ENCODE measurements at regions not wholly inside any gene's neighbourhood (a gene's known extent, or its start where the extent isn't known, plus 50 kb on each side); places are given as distances from the start of the nearest gene placed in this dataset.

DNA sequence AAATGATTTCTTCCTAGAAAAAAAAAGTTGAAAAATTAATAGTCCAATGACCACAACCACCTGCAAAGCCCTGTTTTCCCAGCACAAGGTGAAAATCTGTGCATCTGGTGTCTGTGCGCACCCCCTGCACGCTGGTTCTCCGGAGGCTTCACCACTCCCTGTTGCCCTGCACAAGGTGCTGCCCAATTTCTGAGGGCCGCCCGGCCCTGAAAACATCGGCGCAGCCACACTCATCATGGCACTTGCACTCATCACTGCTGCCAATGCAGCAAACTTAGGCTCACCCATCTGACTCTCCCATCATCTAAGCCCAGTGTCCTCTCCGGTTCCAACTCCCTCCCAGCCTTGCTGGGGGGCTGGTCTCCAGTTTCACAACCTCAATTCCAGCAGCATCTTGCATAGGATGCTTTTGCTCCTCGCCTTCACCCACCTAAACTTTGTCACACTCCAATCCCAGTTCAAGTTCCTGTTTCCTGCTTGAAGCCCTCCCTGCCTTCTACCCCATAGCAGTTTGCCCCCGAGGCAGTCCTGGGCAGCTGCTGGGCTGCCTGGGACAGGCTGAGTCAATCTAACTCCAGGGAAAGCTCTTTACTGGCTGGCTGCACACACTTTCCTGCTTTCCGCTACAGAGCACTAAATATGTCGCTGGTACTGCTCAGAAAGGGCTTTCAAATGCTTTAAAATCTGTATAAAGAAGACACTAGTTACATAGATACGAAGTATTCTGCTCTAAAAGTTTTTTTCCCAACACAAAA is 522.5 kb upstream of the ID2 start:
- H3K27me3 ChIP-seq (ENCODE audit: control insufficient read depth in 4 of 4, insufficient read depth in 4 of 4, low read length in 3 of 4), result no peaks in the 10 kb centered on the region
- TF ChIP-seq RXRA (IDR thresholded peaks at IDR 0.05) (no peak), SP1 (IDR thresholded peaks at IDR 0.05) (no peak), CTCF (IDR thresholded peaks at IDR 0.05; ENCODE audit: low read depth, low read length, missing input control) (no peak), FOXA1 (IDR thresholded peaks at IDR 0.05) (no peak), HNF4A (conservative IDR thresholded peaks at IDR 0.05) (no peak), NR2F2 (IDR thresholded peaks at IDR 0.05) (no peak), MAX (IDR thresholded peaks at IDR 0.05) (no peak)
- TF ChIP-seq, protein P1, sequence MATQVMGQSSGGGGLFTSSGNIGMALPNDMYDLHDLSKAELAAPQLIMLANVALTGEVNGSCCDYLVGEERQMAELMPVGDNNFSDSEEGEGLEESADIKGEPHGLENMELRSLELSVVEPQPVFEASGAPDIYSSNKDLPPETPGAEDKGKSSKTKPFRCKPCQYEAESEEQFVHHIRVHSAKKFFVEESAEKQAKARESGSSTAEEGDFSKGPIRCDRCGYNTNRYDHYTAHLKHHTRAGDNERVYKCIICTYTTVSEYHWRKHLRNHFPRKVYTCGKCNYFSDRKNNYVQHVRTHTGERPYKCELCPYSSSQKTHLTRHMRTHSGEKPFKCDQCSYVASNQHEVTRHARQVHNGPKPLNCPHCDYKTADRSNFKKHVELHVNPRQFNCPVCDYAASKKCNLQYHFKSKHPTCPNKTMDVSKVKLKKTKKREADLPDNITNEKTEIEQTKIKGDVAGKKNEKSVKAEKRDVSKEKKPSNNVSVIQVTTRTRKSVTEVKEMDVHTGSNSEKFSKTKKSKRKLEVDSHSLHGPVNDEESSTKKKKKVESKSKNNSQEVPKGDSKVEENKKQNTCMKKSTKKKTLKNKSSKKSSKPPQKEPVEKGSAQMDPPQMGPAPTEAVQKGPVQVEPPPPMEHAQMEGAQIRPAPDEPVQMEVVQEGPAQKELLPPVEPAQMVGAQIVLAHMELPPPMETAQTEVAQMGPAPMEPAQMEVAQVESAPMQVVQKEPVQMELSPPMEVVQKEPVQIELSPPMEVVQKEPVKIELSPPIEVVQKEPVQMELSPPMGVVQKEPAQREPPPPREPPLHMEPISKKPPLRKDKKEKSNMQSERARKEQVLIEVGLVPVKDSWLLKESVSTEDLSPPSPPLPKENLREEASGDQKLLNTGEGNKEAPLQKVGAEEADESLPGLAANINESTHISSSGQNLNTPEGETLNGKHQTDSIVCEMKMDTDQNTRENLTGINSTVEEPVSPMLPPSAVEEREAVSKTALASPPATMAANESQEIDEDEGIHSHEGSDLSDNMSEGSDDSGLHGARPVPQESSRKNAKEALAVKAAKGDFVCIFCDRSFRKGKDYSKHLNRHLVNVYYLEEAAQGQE (IDR thresholded peaks at IDR 0.05), result no peak
- no peaks in the 10 kb centered on the region for H3K36me3 ChIP-seq (ENCODE audit: control insufficient read depth in 4 of 4, insufficient read depth in 3 of 4, low read depth in 1 of 4, low read length in 3 of 4)
- no peak overlapping the region for H3K4me3 ChIP-seq (ENCODE audit: low read depth in 1 of 3, low read length in 3 of 3)
- WGBS, result 92% methylated on average over 13 of the region's 13 CpGs
- H3K4me1 ChIP-seq (ENCODE audit: control insufficient read depth in 4 of 4, insufficient read depth in 4 of 4, low read length in 3 of 4), result no peaks in the 10 kb centered on the region
- no peaks in the 10 kb centered on the region for H3K9me3 ChIP-seq (ENCODE audit: control insufficient read depth in 4 of 4, low read length in 3 of 4)
- H3K27ac ChIP-seq (ENCODE audit: low read depth in 1 of 2, low read length in 2 of 2), result no peak overlapping the region
- DNase-seq (ENCODE audit: low spot score), result no peak
- H3K9ac ChIP-seq (ENCODE audit: low read depth in 1 of 2, low read length in 2 of 2), result no peak overlapping the region

DNA sequence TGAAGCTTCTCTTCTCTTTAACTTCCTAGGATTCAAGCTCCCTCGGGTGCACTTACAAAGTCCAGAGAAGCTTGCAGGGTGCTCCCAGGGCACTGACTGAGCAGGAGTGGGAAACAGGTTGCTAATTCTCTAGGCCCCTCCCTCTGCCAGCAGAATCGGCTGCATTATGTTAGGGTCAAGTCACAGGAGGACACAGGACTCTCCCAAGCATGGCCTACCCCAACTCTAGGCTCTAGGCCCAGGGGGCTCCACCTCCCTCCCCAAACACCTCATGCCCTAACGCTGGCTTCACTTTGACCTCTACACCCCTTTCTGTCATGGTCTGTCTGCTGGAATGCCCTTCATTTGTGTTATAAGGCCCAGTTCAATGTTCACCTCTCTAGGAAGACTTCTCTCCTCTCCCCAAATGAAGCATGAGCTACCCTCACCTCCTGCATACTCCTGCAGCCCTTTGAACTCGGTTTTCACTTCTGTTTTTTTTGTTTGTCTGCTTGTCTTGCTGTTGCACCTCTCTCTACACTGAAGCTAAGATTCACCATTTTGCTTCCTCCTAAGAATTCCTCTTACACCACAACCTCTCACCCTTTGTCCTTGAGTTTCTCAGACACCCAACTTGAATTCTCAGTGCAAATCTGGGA is 521.8 kb upstream of the ID2 start:
- DNase-seq (ENCODE audit: low spot score), result no peak
- Histone ChIP-seq H3K9ac (ENCODE audit: low read depth in 1 of 2, low read length in 2 of 2) (no peak overlapping the region), H3K27me3 (ENCODE audit: control insufficient read depth in 4 of 4, insufficient read depth in 4 of 4, low read length in 3 of 4) (no peaks in the 10 kb centered on the region), H3K4me1 (ENCODE audit: control insufficient read depth in 4 of 4, insufficient read depth in 4 of 4, low read length in 3 of 4) (no peaks in the 10 kb centered on the region), H3K9me3 (ENCODE audit: control insufficient read depth in 4 of 4, low read length in 3 of 4) (no peaks in the 10 kb centered on the region), H3K4me3 (ENCODE audit: low read depth in 1 of 3, low read length in 3 of 3) (no peak overlapping the region), H3K36me3 (ENCODE audit: control insufficient read depth in 4 of 4, insufficient read depth in 3 of 4, low read depth in 1 of 4, low read length in 3 of 4) (no peaks in the 10 kb centered on the region), H3K27ac (ENCODE audit: low read depth in 1 of 2, low read length in 2 of 2) (no peak overlapping the region)
- TF ChIP-seq GABPA (IDR thresholded peaks at IDR 0.05 in 1 of 2, conservative IDR thresholded peaks at IDR 0.05 in 1 of 2) (no peak), SP1 (IDR thresholded peaks at IDR 0.05) (no peak)
- WGBS, result 67% methylated on average over 4 of the region's 4 CpGs

DNA sequence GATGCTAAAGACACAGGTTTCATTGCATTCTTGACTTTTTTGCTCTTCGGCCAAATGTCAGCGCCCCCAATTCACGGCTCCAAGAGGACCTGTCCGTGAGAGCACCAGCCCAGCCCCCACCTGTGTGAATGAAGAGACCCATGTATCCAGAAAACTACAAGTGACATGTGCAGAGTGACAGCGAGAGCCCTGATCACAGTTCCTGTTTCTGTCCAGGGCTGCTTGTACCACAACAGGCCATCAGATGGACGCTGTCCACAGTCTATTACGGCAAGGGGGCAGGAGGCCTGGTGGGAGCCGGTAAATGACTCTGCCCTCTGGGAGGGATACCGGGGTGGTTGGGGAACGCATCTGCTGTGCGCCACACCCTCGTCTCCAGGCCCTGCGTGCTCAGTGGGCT is 520.9 kb upstream of the ID2 start:
- TF ChIP-seq RAD21 (IDR thresholded peaks at IDR 0.05) (no peak), MAX (IDR thresholded peaks at IDR 0.05) (no peak), NR2F2 (IDR thresholded peaks at IDR 0.05) (no peak), TAF1 (conservative IDR thresholded peaks at IDR 0.05) (no peak), GABPA (IDR thresholded peaks at IDR 0.05 in 1 of 2, conservative IDR thresholded peaks at IDR 0.05 in 1 of 2) (no peak), SP1 (IDR thresholded peaks at IDR 0.05) (no peak), YY1 (IDR thresholded peaks at IDR 0.05) (no peak), FOXA1 (IDR thresholded peaks at IDR 0.05) (no peak), EGR1 (IDR thresholded peaks at IDR 0.05; ENCODE audit: low read depth in 2 of 2) (no peak)
- 96% methylated on average over 13 of the region's 13 CpGs for WGBS
- H3K4me1 ChIP-seq (ENCODE audit: control insufficient read depth in 4 of 4, insufficient read depth in 4 of 4, low read length in 3 of 4), result no peaks in the 10 kb centered on the region
- H3K27me3 ChIP-seq (ENCODE audit: control insufficient read depth in 4 of 4, insufficient read depth in 4 of 4, low read length in 3 of 4), result no peaks in the 10 kb centered on the region
- no peak overlapping the region for H3K9ac ChIP-seq (ENCODE audit: low read depth in 1 of 2, low read length in 2 of 2)
- H3K9me3 ChIP-seq (ENCODE audit: control insufficient read depth in 4 of 4, low read length in 3 of 4), result no peaks in the 10 kb centered on the region
- no peaks in the 10 kb centered on the region for H3K36me3 ChIP-seq (ENCODE audit: control insufficient read depth in 4 of 4, insufficient read depth in 3 of 4, low read depth in 1 of 4, low read length in 3 of 4)
- no peak for DNase-seq (ENCODE audit: low spot score)
- H3K27ac ChIP-seq (ENCODE audit: low read depth in 1 of 2, low read length in 2 of 2), result no peak overlapping the region
- no peak overlapping the region for H3K4me3 ChIP-seq (ENCODE audit: low read depth in 1 of 3, low read length in 3 of 3)
